ENCODE measurements at regions not wholly inside any gene's neighbourhood (a gene's known extent, or its start where the extent isn't known, plus 50 kb on each side); places are given as distances from the start of the nearest gene placed in this dataset.

GRCh38 chr6:111958534-111958933 lies 85.3 kb upstream of the FYN start:
- peak; percentile 59 to 62 for DNase-seq

GRCh38 chr6:111959766-111960165 lies 86.5 kb upstream of the FYN start:
- DNase-seq = no peak

- no peak for DNase-seq
Observed at GRCh38 chr6:111967131-111967530, 86.8 kb upstream of the CCN6 start.

- peak; percentile 69 to 79 for DNase-seq
Observed at GRCh38 chr6:111970426-111970825, 83.5 kb upstream of the CCN6 start.

GRCh38 chr6:111971181-111971841 lies 82.6 kb upstream of the CCN6 start:
- no peak for DNase-seq

- DNase-seq = peak; percentile 91 to 93
Observed at GRCh38 chr6:111971866-111972532, 81.9 kb upstream of the CCN6 start.

GRCh38 chr6:111972745-111973117 lies 81.2 kb upstream of the CCN6 start:
- no peak for DNase-seq

GRCh38 chr6:111973118-111973761 lies 80.7 kb upstream of the CCN6 start:
- peak; percentile 82 to 92 for DNase-seq

GRCh38 chr6:111973927-111974639 lies 79.8 kb upstream of the CCN6 start:
- peak; percentile 33 to 40 for DNase-seq

- DNase-seq = peak in 1 of 2 donors; percentile 25
Observed at GRCh38 chr6:111975466-111975865, 78.4 kb upstream of the CCN6 start.

GRCh38 chr6:111976139-111976538 lies 77.8 kb upstream of the CCN6 start:
- no peak for DNase-seq

- no peak for DNase-seq
Observed at GRCh38 chr6:111978532-111979149, 75.3 kb upstream of the CCN6 start.

- DNase-seq = peak in 1 of 2 donors; percentile 24
Observed at GRCh38 chr6:111979633-111980032, 74.3 kb upstream of the CCN6 start.

- DNase-seq = no peak
Observed at GRCh38 chr6:111980143-111980542, 73.8 kb upstream of the CCN6 start.

- DNase-seq = no peak
Observed at GRCh38 chr6:111980971-111981840, 72.7 kb upstream of the CCN6 start.

- DNase-seq = no peak
Observed at GRCh38 chr6:111982681-111983080, 71.2 kb upstream of the CCN6 start.

- no peak for DNase-seq
Observed at GRCh38 chr6:111983193-111983592, 70.7 kb upstream of the CCN6 start.

- no peak for DNase-seq
Observed at GRCh38 chr6:111984081-111984480, 69.8 kb upstream of the CCN6 start.

- DNase-seq = no peak
Observed at GRCh38 chr6:111984516-111985201, 69.2 kb upstream of the CCN6 start.

- DNase-seq = no peak
Observed at GRCh38 chr6:111985202-111985731, 68.6 kb upstream of the CCN6 start.

GRCh38 chr6:111986651-111987050 lies 67.3 kb upstream of the CCN6 start:
- DNase-seq = no peak

All from inflammatory macrophage treated with lipopolysaccharide for 1 hour (primary cell).